Fibroblast of skin of left quadriceps (primary cell): ENCODE measurements at regions not wholly inside any gene's neighbourhood (a gene's known extent, or its start where the extent isn't known, plus 50 kb on each side); places are given as distances from the start of the nearest gene placed in this dataset.
"Not testable (repeated sequence)": the region's sequence is repeated elsewhere in the genome, so short reads cannot be mapped to it uniquely, and the experiment has no call there.

Experiments used
- DNase-seq, 2 experiments: peaks; one replicate each; pipeline ENCODE4 v3.0.0-alpha.2; 2013; ENCODE audit warnings: low read depth in 2 of 2

- peak in 1 of 2 experiments; percentile 47 for DNase-seq
These were observed 186.4 kb upstream of the COL3A1 start for GRCh38 chr2:188787658-188788240.

- peak; percentile 74 to 77 for DNase-seq
These were observed 185.6 kb upstream of the COL3A1 start for GRCh38 chr2:188788621-188789020.

GRCh38 chr2:188789951-188790350, 184.2 kb upstream of the COL3A1 start:
- DNase-seq = no peak

GRCh38 chr2:188794453-188794852, 179.7 kb upstream of the COL3A1 start:
- not testable (repeated sequence) for DNase-seq

GRCh38 chr2:188795762-188796161, 178.4 kb upstream of the COL3A1 start:
- no peak for DNase-seq

- no peak for DNase-seq
These were observed 176.8 kb upstream of the COL3A1 start for GRCh38 chr2:188797371-188797770.

- peak; percentile 93 to 94 for DNase-seq
These were observed 176.0 kb upstream of the COL3A1 start for GRCh38 chr2:188798159-188798558.

- DNase-seq = no peak
These were observed 169.0 kb upstream of the COL3A1 start for GRCh38 chr2:188805219-188805618.

- DNase-seq = peak; percentile 94
These were observed 165.2 kb upstream of the COL3A1 start for GRCh38 chr2:188808947-188809355.

GRCh38 chr2:188810586-188810985, 163.6 kb upstream of the COL3A1 start:
- DNase-seq = peak in 1 of 2 experiments; percentile 25

- DNase-seq = peak; percentile 55 to 57
These were observed 162.7 kb upstream of the COL3A1 start for GRCh38 chr2:188811522-188811921.

- DNase-seq = peak; percentile 78 to 79
These were observed 160.9 kb upstream of the COL3A1 start for GRCh38 chr2:188813315-188813714.

GRCh38 chr2:188813857-188814256, 160.3 kb upstream of the COL3A1 start:
- DNase-seq = no peak

- DNase-seq = no peak
These were observed 155.2 kb upstream of the COL3A1 start for GRCh38 chr2:188819011-188819410.

GRCh38 chr2:188819792-188820191, 154.4 kb upstream of the COL3A1 start:
- DNase-seq = peak in 1 of 2 experiments; percentile 34

GRCh38 chr2:188820576-188820975, 153.6 kb upstream of the COL3A1 start:
- DNase-seq = no peak

- DNase-seq = no peak
These were observed 150.0 kb upstream of the COL3A1 start for GRCh38 chr2:188824125-188824524.

GRCh38 chr2:188833331-188833730, 140.8 kb upstream of the COL3A1 start:
- DNase-seq = no peak

GRCh38 chr2:188833799-188834198, 140.4 kb upstream of the COL3A1 start:
- DNase-seq = no peak

- no peak for DNase-seq
These were observed 139.2 kb upstream of the COL3A1 start for GRCh38 chr2:188835006-188835405.

GRCh38 chr2:188835821-188836220, 138.4 kb upstream of the COL3A1 start:
- DNase-seq = no peak

- no peak for DNase-seq
These were observed 128.5 kb upstream of the COL3A1 start for GRCh38 chr2:188845692-188846091.

- no peak for DNase-seq
These were observed 125.2 kb upstream of the COL3A1 start for GRCh38 chr2:188848887-188849435.

- DNase-seq = no peak
These were observed 123.4 kb upstream of the COL3A1 start for GRCh38 chr2:188850786-188851185.
